Trophoblast cell (in vitro differentiated cells and primary cell): ENCODE measurements at regions not wholly inside any gene's neighbourhood (a gene's known extent, or its start where the extent isn't known, plus 50 kb on each side); places are given as distances from the start of the nearest gene placed in this dataset.

ENCODE experiments used
- DNase-seq, 2 donors: peaks; one replicate each; pipeline ENCODE4 v3.0.0-alpha.2; 2016
- H2AFZ ChIP-seq: 2 replicates; pipeline ENCODE4 v1.6.1; 2013; ENCODE audit warnings: low read length, moderate library complexity, mild to moderate bottlenecking; ENCODE audit not compliant: insufficient read depth, poor library complexity
- H2AK5ac ChIP-seq: 2 replicates; pipeline ENCODE4 v1.6.1; 2013; ENCODE audit warnings: mild to moderate bottlenecking, low read length
- H2BK120ac ChIP-seq: 2 replicates; pipeline ENCODE4 v1.6.1; 2013; ENCODE audit warnings: low read length, mild to moderate bottlenecking, moderate library complexity; ENCODE audit not compliant: insufficient read depth, poor library complexity
- H2BK12ac ChIP-seq: 2 replicates; pipeline ENCODE4 v1.6.1; 2013; ENCODE audit warnings: mild to moderate bottlenecking, low read length, moderate library complexity
- H2BK5ac ChIP-seq: 2 replicates; pipeline ENCODE4 v1.6.1; 2013; ENCODE audit warnings: low read length, low read depth, moderate library complexity, mild to moderate bottlenecking; ENCODE audit not compliant: poor library complexity
- H3K14ac ChIP-seq: 2 replicates; pipeline ENCODE4 v1.6.1; 2013; ENCODE audit warnings: mild to moderate bottlenecking, low read length
- H3K18ac ChIP-seq: 2 replicates; pipeline ENCODE4 v1.6.1; 2013; ENCODE audit warnings: mild to moderate bottlenecking, low read length
- H3K23ac ChIP-seq: 2 replicates; pipeline ENCODE4 v1.6.1; 2013; ENCODE audit warnings: low read length
- H3K27ac ChIP-seq: 2 replicates; pipeline ENCODE4 v1.5.1; 2013; ENCODE audit warnings: low read depth, mild to moderate bottlenecking, inconsistent platforms, low read length, moderate library complexity
- H3K27me3 ChIP-seq: 2 replicates; pipeline ENCODE4 v1.6.1; 2013; ENCODE audit warnings: inconsistent platforms, mild to moderate bottlenecking, low read length, moderate library complexity; ENCODE audit not compliant: insufficient read depth
- H3K36me3 ChIP-seq, 2 experiments: 1 replicate in 1 of 2; 2 replicates in 1 of 2; pipeline ENCODE4 v1.6.1; 2013; ENCODE audit warnings: low read length in 2 of 2, mild to moderate bottlenecking in 2 of 2, moderate library complexity in 1 of 2; ENCODE audit not compliant: insufficient read depth in 2 of 2, control insufficient read depth in 1 of 2
- H3K4ac ChIP-seq: 2 replicates; pipeline ENCODE4 v1.6.1; 2013; ENCODE audit warnings: low read depth, mild to moderate bottlenecking, low read length, moderate library complexity
- H3K4me1 ChIP-seq, 2 experiments: 1 replicate in 1 of 2; 2 replicates in 1 of 2; pipeline ENCODE4 v1.6.1; 2013; ENCODE audit warnings: low read length in 2 of 2, mild to moderate bottlenecking in 2 of 2, moderate library complexity in 1 of 2; ENCODE audit not compliant: insufficient read depth in 2 of 2, control insufficient read depth in 1 of 2
- H3K4me2 ChIP-seq: 2 replicates; pipeline ENCODE4 v1.6.1; 2013; ENCODE audit warnings: inconsistent platforms, mild to moderate bottlenecking, low read length, moderate library complexity
- H3K4me3 ChIP-seq: 2 replicates; pipeline ENCODE4 v1.5.1; 2013; ENCODE audit warnings: mild to moderate bottlenecking, low read depth, low read length, inconsistent platforms
- H3K79me1 ChIP-seq: one replicate; pipeline ENCODE4 v1.6.1; 2013; ENCODE audit warnings: low read length
- H3K79me2 ChIP-seq: 2 replicates; pipeline ENCODE4 v1.6.1; 2013; ENCODE audit warnings: low read length, mild to moderate bottlenecking; ENCODE audit not compliant: control insufficient read depth, insufficient read depth, poor library complexity
- H3K9ac ChIP-seq: 2 replicates; pipeline ENCODE4 v1.6.1; 2013; ENCODE audit warnings: mild to moderate bottlenecking, low read length
- H3K9me3 ChIP-seq: 2 replicates; pipeline ENCODE4 v1.6.1; 2013; ENCODE audit warnings: low read depth, mild to moderate bottlenecking, control low read depth, inconsistent platforms, low read length; ENCODE audit not compliant: insufficient read depth
- H4K12ac ChIP-seq: 2 replicates; pipeline ENCODE4 v1.6.1; 2013; ENCODE audit warnings: low read depth, mild to moderate bottlenecking, low read length, moderate library complexity
- H4K8ac ChIP-seq: 2 replicates; pipeline ENCODE4 v1.6.1; 2013; ENCODE audit warnings: low read depth, mild to moderate bottlenecking, low read length, moderate library complexity
- H4K91ac ChIP-seq: one replicate; pipeline ENCODE4 v1.6.1; 2013; ENCODE audit warnings: low read depth, mild to moderate bottlenecking, low read length, moderate library complexity
- WGBS: extraction: QIAGEN DNeasy Blood & Tissue Kit; methylation state at CpG from one replicate; pipeline ENCODE4 v1.1.7; 2013; ENCODE audit warnings: missing lambda C conversion rate; ENCODE audit not compliant: insufficient read length, insufficient coverage; ENCODE audit errors: extremely low coverage; 5-methylcytosine and 5-hydroxymethylcytosine counted together

DNA sequence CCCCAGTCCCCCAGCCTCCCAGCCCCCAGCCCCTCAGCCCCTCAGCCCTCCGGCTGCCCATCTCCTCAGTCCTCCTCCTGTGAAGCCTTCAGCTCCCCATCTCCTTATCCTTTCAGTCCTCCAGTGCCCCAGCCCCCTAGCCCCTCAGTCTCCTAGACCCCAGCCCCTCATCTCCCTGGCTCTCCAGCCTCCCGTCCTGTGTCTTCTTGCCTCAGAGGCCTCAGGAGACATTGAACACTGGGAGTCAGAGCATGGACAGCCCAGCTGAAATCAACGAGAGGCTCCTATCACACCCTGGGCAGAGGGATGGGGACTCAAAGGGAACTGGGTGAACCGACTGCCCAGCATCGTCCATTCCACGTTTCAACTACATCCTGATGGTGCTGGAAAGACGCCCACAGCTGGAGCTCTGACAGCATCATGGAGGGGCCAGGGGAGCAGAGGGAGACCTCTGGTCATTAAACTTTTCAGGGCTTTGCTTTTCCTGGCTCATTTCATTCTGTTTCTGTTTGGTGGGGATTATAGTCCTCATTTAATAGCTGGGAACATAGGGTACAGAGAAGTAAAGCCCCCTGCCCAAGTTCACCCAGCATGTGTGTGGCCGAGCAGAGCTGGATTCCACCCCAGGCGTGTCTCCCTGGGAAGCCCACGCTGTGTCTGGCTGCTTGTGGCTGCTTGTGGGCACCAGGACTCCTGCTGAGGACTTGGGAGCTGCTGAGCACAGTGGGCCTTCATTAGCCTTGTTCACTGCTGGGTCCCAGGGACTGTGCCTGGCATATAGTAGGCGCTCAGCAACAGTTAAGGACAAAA, 396.7 kb downstream of the PTPRU start:
- Histone ChIP-seq H3K18ac (no peak overlapping the region), H3K9ac (no peak overlapping the region), H3K4me1 (no peaks in the 10 kb centered on the region), H3K9me3 (no peaks in the 10 kb centered on the region), H4K12ac (no peak overlapping the region), H3K79me2 (no peaks in the 10 kb centered on the region), H3K79me1 (no peaks in the 10 kb centered on the region), H4K8ac (no peak overlapping the region), H3K4me3 (no peak overlapping the region), H3K14ac (no peak overlapping the region), H3K27ac (no peak overlapping the region), H4K91ac (no peak overlapping the region), H2AK5ac (no peak overlapping the region), H3K36me3 (no peaks in the 10 kb centered on the region), H3K4ac (no peak overlapping the region), H2BK5ac (no peak overlapping the region), H3K4me2 (no peak overlapping the region), H3K27me3 (no peaks in the 10 kb centered on the region), H2BK120ac (no peak overlapping the region), H2AFZ (no peak overlapping the region), H3K23ac (no peak overlapping the region), H2BK12ac (no peak overlapping the region)
- no peak for DNase-seq
- WGBS = no CpG with 5 or more reads among the region's 11 CpGs

GRCh38 chr1:29631836-29632805, 395.8 kb downstream of the PTPRU start:
- Histone ChIP-seq H2BK120ac (no peak overlapping the region), H4K91ac (no peak overlapping the region), H3K4ac (no peak overlapping the region), H3K18ac (no peak overlapping the region), H3K14ac (no peak overlapping the region), H2BK5ac (no peak overlapping the region), H3K36me3 (no peaks in the 10 kb centered on the region), H3K4me1 (no peaks in the 10 kb centered on the region), H2AK5ac (no peak overlapping the region), H3K79me1 (no peaks in the 10 kb centered on the region), H3K4me3 (no peak overlapping the region), H3K9me3 (peaks cover 2% of the 10 kb centered on the region), H2AFZ (no peak overlapping the region), H3K27me3 (no peaks in the 10 kb centered on the region), H3K4me2 (no peak overlapping the region), H3K9ac (no peak overlapping the region), H3K23ac (no peak overlapping the region), H2BK12ac (no peak overlapping the region), H3K27ac (no peak overlapping the region), H3K79me2 (no peaks in the 10 kb centered on the region), H4K12ac (no peak overlapping the region), H4K8ac (no peak overlapping the region)
- no CpG with 5 or more reads among the region's 9 CpGs for WGBS
- no peak for DNase-seq

DNA sequence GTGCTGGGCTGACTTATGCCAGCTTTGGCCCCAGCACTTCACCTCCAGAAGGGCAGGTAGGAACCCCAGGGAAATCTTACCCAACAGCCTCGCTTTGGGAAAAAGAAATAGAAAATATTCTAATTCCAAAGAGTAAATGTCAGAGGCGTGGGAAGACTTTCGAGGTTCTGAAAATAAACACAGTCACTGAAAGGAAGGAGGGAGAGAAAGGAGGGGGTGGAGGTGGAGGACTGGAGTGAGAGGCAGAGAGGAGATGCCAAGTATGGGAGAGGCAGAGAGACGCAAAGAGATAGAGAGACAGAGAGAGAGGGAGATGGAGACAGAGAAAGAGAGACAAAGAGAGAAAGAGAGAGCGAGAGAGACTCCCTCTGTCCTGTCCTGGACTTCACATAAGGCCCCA, 395.0 kb downstream of the PTPRU start:
- WGBS = no CpG with 5 or more reads among the region's 5 CpGs
- Histone ChIP-seq H3K18ac (no peak overlapping the region), H2AK5ac (no peak overlapping the region), H4K91ac (no peak overlapping the region), H3K9me3 (peaks cover 2% of the 10 kb centered on the region), H2BK5ac (no peak overlapping the region), H3K27ac (no peak overlapping the region), H3K23ac (no peak overlapping the region), H3K27me3 (no peaks in the 10 kb centered on the region), H3K4me2 (no peak overlapping the region), H3K79me1 (no peaks in the 10 kb centered on the region), H4K12ac (no peak overlapping the region), H2AFZ (no peak overlapping the region), H3K79me2 (no peaks in the 10 kb centered on the region), H3K14ac (no peak overlapping the region), H2BK120ac (no peak overlapping the region), H3K4ac (no peak overlapping the region), H3K9ac (no peak overlapping the region), H3K4me3 (no peak overlapping the region), H3K4me1 (no peaks in the 10 kb centered on the region), H4K8ac (no peak overlapping the region), H3K36me3 (no peaks in the 10 kb centered on the region), H2BK12ac (no peak overlapping the region)
- DNase-seq = no peak

DNA sequence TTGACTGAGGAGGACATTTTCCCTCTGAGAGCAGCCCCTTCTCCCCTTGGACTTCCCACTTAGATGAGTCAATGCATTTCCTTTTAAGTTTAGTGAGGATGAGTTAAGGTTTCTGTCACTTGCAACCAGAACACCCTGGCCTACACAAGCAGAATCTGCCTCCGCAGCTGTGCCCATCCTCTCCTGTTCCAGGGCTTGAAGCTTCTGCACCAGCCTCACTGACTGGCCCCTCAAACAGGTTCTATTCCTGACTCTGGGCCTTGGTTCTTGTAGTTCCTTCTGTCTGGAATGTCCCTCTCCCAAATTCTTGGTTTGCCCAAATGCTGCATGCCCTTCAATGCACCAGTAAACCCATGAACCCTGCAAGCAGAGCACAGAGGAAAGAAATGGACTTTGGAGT, 394.4 kb downstream of the PTPRU start:
- Histone ChIP-seq H3K36me3 (no peaks in the 10 kb centered on the region), H3K23ac (no peak overlapping the region), H4K8ac (no peak overlapping the region), H4K91ac (no peak overlapping the region), H3K4me2 (no peak overlapping the region), H3K4ac (no peak overlapping the region), H3K18ac (no peak overlapping the region), H3K27ac (no peak overlapping the region), H3K4me3 (no peak overlapping the region), H2BK120ac (no peak overlapping the region), H3K9ac (no peak overlapping the region), H3K4me1 (no peaks in the 10 kb centered on the region), H4K12ac (no peak overlapping the region), H3K9me3 (peaks cover 2% of the 10 kb centered on the region), H2AFZ (no peak overlapping the region), H3K79me2 (no peaks in the 10 kb centered on the region), H2BK12ac (no peak overlapping the region), H2BK5ac (no peak overlapping the region), H3K14ac (no peak overlapping the region), H3K79me1 (no peaks in the 10 kb centered on the region), H2AK5ac (no peak overlapping the region), H3K27me3 (no peaks in the 10 kb centered on the region)
- no CpG with 5 or more reads among the region's 1 CpG for WGBS
- DNase-seq = no peak
